Gastroesophageal sphincter (tissue), 3 donors: ENCODE measurements at regions not wholly inside any gene's neighbourhood (a gene's known extent, or its start where the extent isn't known, plus 50 kb on each side); places are given as distances from the start of the nearest gene placed in this dataset.

ENCODE experiments used
- POLR2A ChIP-seq, 2 donors: fragments of 450-650 bp; IDR thresholded peaks; one replicate each; pipeline ENCODE4 v1.6.1; 2017; ENCODE audit warnings: antibody characterized with exemption in 2 of 2, mild to moderate bottlenecking in 2 of 2, moderate library complexity in 1 of 2
- POLR2AphosphoS5 ChIP-seq: sonication (generic); formaldehyde crosslinking; IDR thresholded peaks from one replicate; pipeline ENCODE4 v1.6.1; 2017; ENCODE audit warnings: antibody characterized with exemption
- TF ChIP-seq, protein P1 (sequence below), 4 experiments: fragments of 200-600 bp in 2 of 4; fragments of 450-650 bp in 2 of 4; sonication (generic) in 1 of 4; IDR thresholded peaks; one replicate each; pipeline ENCODE4 v1.5.1; 2017 to 2019; ENCODE audit warnings: antibody characterized with exemption in 4 of 4, mild to moderate bottlenecking in 2 of 4, moderate library complexity in 2 of 4

DNA sequence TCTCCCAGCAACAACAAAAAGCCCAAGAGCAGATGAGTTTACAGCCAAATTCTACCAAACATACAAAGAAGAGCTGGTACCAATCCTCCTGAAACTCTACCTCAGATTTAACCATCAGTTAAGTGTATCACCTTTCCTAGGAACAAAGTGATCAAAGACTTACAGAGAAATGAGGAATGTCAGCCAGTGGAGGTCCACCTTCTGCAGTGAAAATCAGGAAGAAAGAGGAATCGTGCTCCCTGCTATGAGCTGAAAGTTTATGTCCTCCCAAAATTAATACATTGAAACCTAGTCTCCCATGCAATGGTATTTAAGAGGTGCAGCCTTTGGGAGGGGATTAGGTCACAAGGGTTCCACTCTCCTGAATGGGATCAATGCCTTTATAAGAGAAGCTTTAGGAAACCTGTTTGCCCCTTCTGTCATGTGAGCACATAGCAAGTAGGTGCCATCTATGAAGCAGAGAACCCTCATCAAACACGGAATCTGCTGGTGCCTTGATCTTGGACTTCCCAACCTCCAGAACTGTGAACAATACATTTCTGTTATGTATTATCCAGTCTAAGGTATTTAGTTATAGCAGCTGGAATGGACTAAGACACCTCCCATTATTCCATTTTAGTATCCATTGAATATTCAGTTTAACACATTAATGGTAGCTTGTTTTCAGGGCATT lies 139.0 kb upstream of the FZD8 start:
- TF ChIP-seq, protein P1, sequence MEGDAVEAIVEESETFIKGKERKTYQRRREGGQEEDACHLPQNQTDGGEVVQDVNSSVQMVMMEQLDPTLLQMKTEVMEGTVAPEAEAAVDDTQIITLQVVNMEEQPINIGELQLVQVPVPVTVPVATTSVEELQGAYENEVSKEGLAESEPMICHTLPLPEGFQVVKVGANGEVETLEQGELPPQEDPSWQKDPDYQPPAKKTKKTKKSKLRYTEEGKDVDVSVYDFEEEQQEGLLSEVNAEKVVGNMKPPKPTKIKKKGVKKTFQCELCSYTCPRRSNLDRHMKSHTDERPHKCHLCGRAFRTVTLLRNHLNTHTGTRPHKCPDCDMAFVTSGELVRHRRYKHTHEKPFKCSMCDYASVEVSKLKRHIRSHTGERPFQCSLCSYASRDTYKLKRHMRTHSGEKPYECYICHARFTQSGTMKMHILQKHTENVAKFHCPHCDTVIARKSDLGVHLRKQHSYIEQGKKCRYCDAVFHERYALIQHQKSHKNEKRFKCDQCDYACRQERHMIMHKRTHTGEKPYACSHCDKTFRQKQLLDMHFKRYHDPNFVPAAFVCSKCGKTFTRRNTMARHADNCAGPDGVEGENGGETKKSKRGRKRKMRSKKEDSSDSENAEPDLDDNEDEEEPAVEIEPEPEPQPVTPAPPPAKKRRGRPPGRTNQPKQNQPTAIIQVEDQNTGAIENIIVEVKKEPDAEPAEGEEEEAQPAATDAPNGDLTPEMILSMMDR (IDR thresholded peaks at IDR 0.05): no peak
- TF ChIP-seq POLR2A (IDR thresholded peaks at IDR 0.05) (no peak), POLR2AphosphoS5 (no peak)
